ENCODE measurements at regions not wholly inside any gene's neighbourhood (a gene's known extent, or its start where the extent isn't known, plus 50 kb on each side); places are given as distances from the start of the nearest gene placed in this dataset.

DNA sequence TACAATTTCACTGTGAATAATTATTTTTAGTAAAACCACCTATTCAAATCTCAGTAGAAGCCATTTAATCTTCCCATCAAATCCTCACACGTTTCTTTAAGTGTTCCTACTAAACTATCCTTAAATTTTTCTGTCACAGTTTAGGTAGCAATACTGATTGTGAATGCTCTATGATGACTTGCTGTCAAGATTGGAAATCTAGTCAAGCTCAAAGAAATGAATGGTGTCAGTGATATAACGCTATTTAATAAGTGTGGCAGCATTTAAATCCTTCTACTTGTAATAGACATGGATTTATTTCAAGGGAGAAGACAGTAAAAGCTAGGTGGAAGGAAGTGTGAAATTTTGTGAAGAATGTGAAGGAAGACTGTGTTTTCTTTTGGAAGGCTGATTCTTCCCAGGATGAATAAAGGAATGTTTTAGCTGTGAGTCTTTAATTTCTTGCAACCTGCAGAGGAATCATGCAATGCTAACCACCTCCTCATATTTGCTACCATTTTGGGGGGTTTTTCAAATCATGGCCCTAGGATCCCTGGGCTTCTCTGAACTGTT, 936.7 kb upstream of the NEGR1 start:
- H3K14ac ChIP-seq (ENCODE audit: low read length): no peak overlapping the region
- no peaks in the 10 kb centered on the region for H3K27me3 ChIP-seq (ENCODE audit: insufficient read depth, low read length)
- H3K4me1 ChIP-seq (ENCODE audit: control insufficient read depth in 1 of 2, insufficient read depth in 2 of 2, low read length in 2 of 2): no peaks in the 10 kb centered on the region
- H4K8ac ChIP-seq (ENCODE audit: low read depth, low read length): no peak overlapping the region
- H3K79me1 ChIP-seq (ENCODE audit: low read length): no peaks in the 10 kb centered on the region
- H2AFZ ChIP-seq (ENCODE audit: insufficient read depth, low read length, poor library complexity): no peak overlapping the region
- DNase-seq: no peak
- H3K4ac ChIP-seq (ENCODE audit: low read depth, low read length): no peak overlapping the region
- WGBS (ENCODE audit: extremely low coverage, insufficient coverage, insufficient read length): 100% methylated on average over 1 of the region's 2 CpGs
- no peak overlapping the region for H2AK5ac ChIP-seq (ENCODE audit: low read length)
- H3K27ac ChIP-seq (ENCODE audit: low read depth, low read length): no peak overlapping the region
- no peak overlapping the region for H2BK120ac ChIP-seq (ENCODE audit: insufficient read depth, low read length, poor library complexity)
- H3K9me3 ChIP-seq (ENCODE audit: insufficient read depth, low read depth, low read length): peaks cover 2% of the 10 kb centered on the region
- no peak overlapping the region for H4K91ac ChIP-seq (ENCODE audit: low read depth, low read length)
- no peak overlapping the region for H2BK5ac ChIP-seq (ENCODE audit: low read depth, low read length, poor library complexity)
- no peak overlapping the region for H3K4me3 ChIP-seq (ENCODE audit: low read depth, low read length)
- no peak overlapping the region for H4K12ac ChIP-seq (ENCODE audit: low read depth, low read length)
- no peaks in the 10 kb centered on the region for H3K79me2 ChIP-seq (ENCODE audit: control insufficient read depth, insufficient read depth, low read length, poor library complexity)
- H3K18ac ChIP-seq (ENCODE audit: low read length): no peak overlapping the region
- no peak overlapping the region for H2BK12ac ChIP-seq (ENCODE audit: low read length)
- H3K4me2 ChIP-seq (ENCODE audit: low read length): no peak overlapping the region
- no peak overlapping the region for H3K23ac ChIP-seq (ENCODE audit: low read length)
- no peaks in the 10 kb centered on the region for H3K36me3 ChIP-seq (ENCODE audit: control insufficient read depth in 1 of 2, insufficient read depth in 2 of 2, low read length in 2 of 2)
- no peak overlapping the region for H3K9ac ChIP-seq (ENCODE audit: low read length)

DNA sequence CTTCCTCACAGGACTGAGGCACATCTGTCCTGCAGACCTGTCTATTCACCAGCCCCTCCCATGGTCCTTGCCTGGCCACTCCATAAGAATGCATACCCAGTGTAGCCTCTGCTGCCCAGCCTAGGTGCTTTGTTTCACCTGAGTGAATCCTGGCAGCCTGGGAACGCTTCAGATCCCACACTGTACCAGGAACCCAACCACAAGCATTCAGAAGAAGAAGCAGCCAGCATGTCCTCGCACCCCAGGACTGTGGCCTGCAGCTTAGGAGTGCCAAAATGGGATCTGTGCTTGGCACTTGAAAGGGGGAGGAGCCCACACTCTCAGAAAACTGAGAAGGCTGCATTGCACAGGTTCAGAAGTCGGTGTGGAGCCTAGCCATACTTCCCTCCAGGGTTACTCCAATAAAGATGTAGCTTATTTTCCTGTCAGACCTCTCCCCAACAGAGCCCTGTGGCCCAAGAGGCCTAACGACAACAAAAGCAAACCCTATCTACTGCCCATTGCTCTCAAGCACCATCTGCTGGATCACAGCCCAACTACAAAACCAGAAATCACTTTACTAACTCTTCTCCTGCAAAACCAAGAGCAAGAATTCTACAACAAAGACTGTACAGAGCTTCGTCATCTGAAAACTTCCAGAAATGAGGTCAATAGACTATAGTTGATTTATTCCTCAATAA, 923.1 kb upstream of the NEGR1 start:
- H3K36me3 ChIP-seq (ENCODE audit: control insufficient read depth in 1 of 2, insufficient read depth in 2 of 2, low read length in 2 of 2): no peaks in the 10 kb centered on the region
- no peak overlapping the region for H2BK120ac ChIP-seq (ENCODE audit: insufficient read depth, low read length, poor library complexity)
- no peak overlapping the region for H2AFZ ChIP-seq (ENCODE audit: insufficient read depth, low read length, poor library complexity)
- H3K23ac ChIP-seq (ENCODE audit: low read length): no peak overlapping the region
- no peak overlapping the region for H4K8ac ChIP-seq (ENCODE audit: low read depth, low read length)
- H3K9ac ChIP-seq (ENCODE audit: low read length): no peak overlapping the region
- H4K12ac ChIP-seq (ENCODE audit: low read depth, low read length): peak overlapping the region; percentile 19
- peak in 1 of 2 donors; percentile 38 for DNase-seq
- no peak overlapping the region for H2AK5ac ChIP-seq (ENCODE audit: low read length)
- H3K9me3 ChIP-seq (ENCODE audit: insufficient read depth, low read depth, low read length): no peaks in the 10 kb centered on the region
- H4K91ac ChIP-seq (ENCODE audit: low read depth, low read length): no peak overlapping the region
- no peak overlapping the region for H3K4ac ChIP-seq (ENCODE audit: low read depth, low read length)
- H3K79me1 ChIP-seq (ENCODE audit: low read length): no peaks in the 10 kb centered on the region
- no peak overlapping the region for H3K18ac ChIP-seq (ENCODE audit: low read length)
- no peak overlapping the region for H2BK12ac ChIP-seq (ENCODE audit: low read length)
- H2BK5ac ChIP-seq (ENCODE audit: low read depth, low read length, poor library complexity): no peak overlapping the region
- H3K79me2 ChIP-seq (ENCODE audit: control insufficient read depth, insufficient read depth, low read length, poor library complexity): no peaks in the 10 kb centered on the region
- H3K4me2 ChIP-seq (ENCODE audit: low read length): no peak overlapping the region
- H3K4me3 ChIP-seq (ENCODE audit: low read depth, low read length): no peak overlapping the region
- no peak overlapping the region for H3K27ac ChIP-seq (ENCODE audit: low read depth, low read length)
- no CpG with 5 or more reads among the region's 5 CpGs for WGBS (ENCODE audit: extremely low coverage, insufficient coverage, insufficient read length)
- no peak overlapping the region for H3K14ac ChIP-seq (ENCODE audit: low read length)
- no peaks in the 10 kb centered on the region for H3K4me1 ChIP-seq (ENCODE audit: control insufficient read depth in 1 of 2, insufficient read depth in 2 of 2, low read length in 2 of 2)
- H3K27me3 ChIP-seq (ENCODE audit: insufficient read depth, low read length): no peaks in the 10 kb centered on the region

DNA sequence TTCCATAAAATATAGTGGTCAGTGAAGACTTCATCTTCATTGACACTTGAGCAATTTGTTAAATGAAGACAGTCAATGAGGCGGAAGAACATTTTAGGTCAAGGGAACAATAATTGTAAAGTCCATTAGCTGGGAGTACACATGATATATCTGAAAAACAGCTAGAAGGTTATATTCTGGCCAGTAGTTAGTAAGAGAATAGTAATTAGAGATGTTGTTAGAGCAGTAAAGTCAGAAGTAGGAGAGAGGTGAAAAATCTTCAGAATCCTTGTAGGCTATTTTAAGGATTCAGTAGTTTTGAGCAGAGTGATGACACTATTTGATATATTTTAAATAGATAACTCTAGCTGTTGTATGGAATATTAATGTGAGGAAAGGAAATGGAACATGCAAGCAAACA, 915.6 kb upstream of the NEGR1 start:
- Histone ChIP-seq H2AK5ac (ENCODE audit: low read length) (no peak overlapping the region), H3K18ac (ENCODE audit: low read length) (no peak overlapping the region), H3K23ac (ENCODE audit: low read length) (no peak overlapping the region), H3K79me1 (ENCODE audit: low read length) (no peaks in the 10 kb centered on the region), H3K14ac (ENCODE audit: low read length) (no peak overlapping the region), H2BK5ac (ENCODE audit: low read depth, low read length, poor library complexity) (no peak overlapping the region), H4K91ac (ENCODE audit: low read depth, low read length) (no peak overlapping the region), H2BK12ac (ENCODE audit: low read length) (no peak overlapping the region), H3K27me3 (ENCODE audit: insufficient read depth, low read length) (no peaks in the 10 kb centered on the region), H3K9ac (ENCODE audit: low read length) (no peak overlapping the region), H2AFZ (ENCODE audit: insufficient read depth, low read length, poor library complexity) (no peak overlapping the region), H3K27ac (ENCODE audit: low read depth, low read length) (no peak overlapping the region), H3K79me2 (ENCODE audit: control insufficient read depth, insufficient read depth, low read length, poor library complexity) (no peaks in the 10 kb centered on the region), H3K4me2 (ENCODE audit: low read length) (no peak overlapping the region), H3K4me1 (ENCODE audit: control insufficient read depth in 1 of 2, insufficient read depth in 2 of 2, low read length in 2 of 2) (no peaks in the 10 kb centered on the region), H4K12ac (ENCODE audit: low read depth, low read length) (no peak overlapping the region), H3K4ac (ENCODE audit: low read depth, low read length) (no peak overlapping the region), H3K4me3 (ENCODE audit: low read depth, low read length) (no peak overlapping the region), H2BK120ac (ENCODE audit: insufficient read depth, low read length, poor library complexity) (no peak overlapping the region), H3K9me3 (ENCODE audit: insufficient read depth, low read depth, low read length) (no peaks in the 10 kb centered on the region), H4K8ac (ENCODE audit: low read depth, low read length) (no peak overlapping the region), H3K36me3 (ENCODE audit: control insufficient read depth in 1 of 2, insufficient read depth in 2 of 2, low read length in 2 of 2) (no peaks in the 10 kb centered on the region)
- DNase-seq: no peak
- no CpG with 5 or more reads among the region's 1 CpG for WGBS (ENCODE audit: extremely low coverage, insufficient coverage, insufficient read length)

DNA sequence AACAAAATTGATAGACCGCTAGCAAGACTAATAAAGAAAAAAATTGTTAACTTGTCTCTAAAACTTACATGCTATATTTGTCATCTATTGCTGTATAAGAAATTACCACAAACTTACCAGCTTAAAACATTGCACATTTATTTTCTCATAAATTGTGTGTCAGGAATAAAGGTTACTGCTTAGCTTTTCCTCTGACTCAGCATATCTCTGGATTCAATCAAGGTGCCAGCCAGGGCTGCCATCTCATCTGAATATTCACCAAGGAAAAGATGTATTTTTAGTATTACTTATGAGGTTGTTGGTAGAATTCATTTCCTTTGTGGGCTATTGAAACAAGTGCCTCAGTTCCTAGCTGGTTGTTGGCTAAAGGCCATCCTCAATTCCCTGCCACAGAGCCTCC, 912.6 kb upstream of the NEGR1 start:
- no peak overlapping the region for H2BK12ac ChIP-seq (ENCODE audit: low read length)
- no peak overlapping the region for H3K14ac ChIP-seq (ENCODE audit: low read length)
- no peak overlapping the region for H3K4me3 ChIP-seq (ENCODE audit: low read depth, low read length)
- no peak overlapping the region for H3K27ac ChIP-seq (ENCODE audit: low read depth, low read length)
- H3K9me3 ChIP-seq (ENCODE audit: insufficient read depth, low read depth, low read length): peaks cover 2% of the 10 kb centered on the region
- DNase-seq: no peak
- H3K36me3 ChIP-seq (ENCODE audit: control insufficient read depth in 1 of 2, insufficient read depth in 2 of 2, low read length in 2 of 2): no peaks in the 10 kb centered on the region
- no peak overlapping the region for H2AK5ac ChIP-seq (ENCODE audit: low read length)
- no peaks in the 10 kb centered on the region for H3K79me1 ChIP-seq (ENCODE audit: low read length)
- no peak overlapping the region for H3K4ac ChIP-seq (ENCODE audit: low read depth, low read length)
- WGBS (ENCODE audit: extremely low coverage, insufficient coverage, insufficient read length): no CpG with 5 or more reads among the region's 1 CpG
- no peak overlapping the region for H2BK120ac ChIP-seq (ENCODE audit: insufficient read depth, low read length, poor library complexity)
- no peak overlapping the region for H4K8ac ChIP-seq (ENCODE audit: low read depth, low read length)
- no peak overlapping the region for H3K18ac ChIP-seq (ENCODE audit: low read length)
- no peak overlapping the region for H2AFZ ChIP-seq (ENCODE audit: insufficient read depth, low read length, poor library complexity)
- no peak overlapping the region for H3K23ac ChIP-seq (ENCODE audit: low read length)
- no peaks in the 10 kb centered on the region for H3K27me3 ChIP-seq (ENCODE audit: insufficient read depth, low read length)
- H3K9ac ChIP-seq (ENCODE audit: low read length): no peak overlapping the region
- no peaks in the 10 kb centered on the region for H3K79me2 ChIP-seq (ENCODE audit: control insufficient read depth, insufficient read depth, low read length, poor library complexity)
- no peak overlapping the region for H2BK5ac ChIP-seq (ENCODE audit: low read depth, low read length, poor library complexity)
- no peak overlapping the region for H3K4me2 ChIP-seq (ENCODE audit: low read length)
- no peak overlapping the region for H4K12ac ChIP-seq (ENCODE audit: low read depth, low read length)
- H3K4me1 ChIP-seq (ENCODE audit: control insufficient read depth in 1 of 2, insufficient read depth in 2 of 2, low read length in 2 of 2): no peaks in the 10 kb centered on the region
- H4K91ac ChIP-seq (ENCODE audit: low read depth, low read length): no peak overlapping the region
